Naive thymus-derived CD4-positive, alpha-beta T cell (primary cell): ENCODE measurements at regions not wholly inside any gene's neighbourhood (a gene's known extent, or its start where the extent isn't known, plus 50 kb on each side); places are given as distances from the start of the nearest gene placed in this dataset.
"Not testable (repeated sequence)": the region's sequence is repeated elsewhere in the genome, so short reads cannot be mapped to it uniquely, and the experiment has no call there.

Experiments used
- ATAC-seq: fragments of 150-1000 bp; cut with Tn5 transposase; 2 replicates; pipeline ENCODE4 v1.10.0; 2021; ENCODE audit warnings: mild to moderate bottlenecking, moderate library complexity
- CTCF ChIA-PET: fragments of 350-600 bp; sonication (Branson Sonifier 250); formaldehyde crosslinking; loops from one replicate; lab custom pipeline; 2021; ENCODE audit warnings: antibody characterized with exemption; lab: Charles Lee
- POLR2A ChIA-PET: fragments of 350-600 bp; sonication (Branson Sonifier 250); formaldehyde crosslinking; loops from one replicate; lab custom pipeline; 2021; ENCODE audit warnings: antibody characterized with exemption, inconsistent platforms; lab: Charles Lee
- DNase-seq, 9 donors: peaks; one replicate each; pipeline versions ENCODE4 v3.0.0 to v3.0.0-alpha.2; 2020 to 2022; ENCODE audit warnings: mixed read lengths in 1 of 9
- H3K27ac ChIP-seq: one replicate; pipeline ENCODE4 v1.7.0; 2013; ENCODE audit warnings: mild to moderate bottlenecking, low read depth, low read length, moderate library complexity
- H3K27me3 ChIP-seq, 2 donors: one replicate each; pipeline ENCODE4 v1.7.0; 2013; ENCODE audit warnings: low read length in 2 of 2, mild to moderate bottlenecking in 2 of 2, moderate library complexity in 2 of 2; ENCODE audit not compliant: control insufficient read depth in 2 of 2, insufficient read depth in 2 of 2
- H3K36me3 ChIP-seq, 3 experiments: 1 replicate in 2 of 3; 2 replicates in 1 of 3; pipeline ENCODE4 v1.7.0; 2013; ENCODE audit warnings: low read length in 3 of 3, mild to moderate bottlenecking in 3 of 3, moderate library complexity in 1 of 3; ENCODE audit not compliant: insufficient read depth in 3 of 3, control insufficient read depth in 2 of 3
- H3K4me1 ChIP-seq, 2 donors: one replicate each; pipeline ENCODE4 v1.7.0; 2013; ENCODE audit warnings: low read length in 2 of 2, mild to moderate bottlenecking in 2 of 2, moderate library complexity in 1 of 2; ENCODE audit not compliant: control insufficient read depth in 2 of 2, insufficient read depth in 2 of 2
- H3K4me3 ChIP-seq: 2 replicates; pipeline ENCODE4 v1.7.0; 2013; ENCODE audit warnings: mild to moderate bottlenecking, low read length
- H3K9me3 ChIP-seq, 3 experiments: 1 replicate in 2 of 3; 2 replicates in 1 of 3; pipeline ENCODE4 v1.7.0; 2013; ENCODE audit warnings: low read length in 3 of 3; ENCODE audit not compliant: control insufficient read depth in 2 of 3
- H3K27ac Mint-ChIP-seq, 9 donors: one replicate each; pipeline ENCODE4 v1.8.0; 2020 to 2022; ENCODE audit warnings: mixed read lengths in 9 of 9, mild to moderate bottlenecking in 8 of 9, moderate library complexity in 5 of 9, inconsistent platforms in 2 of 9
- H3K27me3 Mint-ChIP-seq, 5 donors: one replicate each; pipeline ENCODE4 v1.8.0; 2021 to 2022; ENCODE audit warnings: mixed read lengths in 5 of 5, mild to moderate bottlenecking in 1 of 5
- H3K36me3 Mint-ChIP-seq, 5 donors: one replicate each; pipeline ENCODE4 v1.8.0; 2020 to 2022; ENCODE audit warnings: mixed read lengths in 5 of 5, mild to moderate bottlenecking in 3 of 5, inconsistent platforms in 1 of 5
- H3K4me1 Mint-ChIP-seq, 7 donors: one replicate each; pipeline ENCODE4 v1.8.0; 2020 to 2022; ENCODE audit warnings: mixed read lengths in 7 of 7, mild to moderate bottlenecking in 3 of 7, inconsistent platforms in 1 of 7
- H3K4me3 Mint-ChIP-seq, 10 donors: one replicate each; pipeline ENCODE4 v1.8.0; 2020 to 2022; ENCODE audit warnings: mild to moderate bottlenecking in 10 of 10, mixed read lengths in 10 of 10, moderate library complexity in 6 of 10, inconsistent platforms in 2 of 10
- H3K9me3 Mint-ChIP-seq, 11 donors: one replicate each; pipeline ENCODE4 v1.8.0; 2020 to 2022; ENCODE audit warnings: mixed read lengths in 11 of 11, mild to moderate bottlenecking in 4 of 11, inconsistent platforms in 1 of 11, moderate library complexity in 1 of 11
- intact Hi-C, 2 donors: fragments of 100-400 bp; cut with micrococcal nuclease; formaldehyde crosslinking; loops; one replicate each; pipeline ENCODE4 v1.15.1; 2023

- H3K27ac Mint-ChIP-seq: no peak overlapping the region
- POLR2A ChIA-PET: no interaction called here
- H3K36me3 Mint-ChIP-seq: no peaks in the 10 kb centered on the region
- H3K27ac ChIP-seq: no peak overlapping the region
- intact Hi-C loops: no loop called here
- peaks cover 0 to 5% (median 0%) of the 10 kb centered on the region in 11 donors for H3K9me3 Mint-ChIP-seq
- ATAC-seq: no peak
- H3K4me3 ChIP-seq: no peak overlapping the region
- H3K27me3 ChIP-seq: no peaks in the 10 kb centered on the region
- CTCF ChIA-PET: no interaction called here
- no peaks in the 10 kb centered on the region for H3K4me1 Mint-ChIP-seq
- H3K9me3 ChIP-seq: no peaks in the 10 kb centered on the region
- no peaks in the 10 kb centered on the region for H3K4me1 ChIP-seq
- no peak for DNase-seq
- H3K36me3 ChIP-seq: no peaks in the 10 kb centered on the region
- H3K27me3 Mint-ChIP-seq: no peaks in the 10 kb centered on the region
- no peak overlapping the region for H3K4me3 Mint-ChIP-seq
These were observed 952.8 kb upstream of the EDIL3 start for GRCh38 chr5:85337435-85337834.

DNA sequence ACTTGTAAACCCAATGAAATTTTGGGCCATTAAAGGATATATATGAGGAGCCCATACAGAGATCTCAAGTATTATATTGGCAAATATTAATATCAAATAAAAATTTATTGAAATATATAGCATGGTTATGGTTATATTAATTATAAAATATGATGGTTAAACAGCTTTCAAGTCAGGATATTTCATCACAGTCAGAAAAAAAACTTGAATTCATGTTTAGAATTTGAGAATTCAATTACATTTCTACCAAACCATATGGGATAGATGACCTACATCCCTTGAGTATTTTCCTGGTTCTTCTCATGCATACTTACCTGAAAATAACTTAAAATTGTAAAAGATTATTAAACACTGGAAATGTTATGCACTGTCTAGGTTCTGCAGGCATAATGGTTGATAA is 956.1 kb upstream of the EDIL3 start:
- Histone ChIP-seq H3K9me3 (no peaks in the 10 kb centered on the region), H3K36me3 (no peaks in the 10 kb centered on the region), H3K4me1 (no peaks in the 10 kb centered on the region), H3K4me3 (no peak overlapping the region), H3K27ac (no peak overlapping the region), H3K27me3 (no peaks in the 10 kb centered on the region)
- Mint-ChIP-seq H3K36me3 (no peaks in the 10 kb centered on the region), H3K27ac (no peak overlapping the region), H3K27me3 (no peaks in the 10 kb centered on the region), H3K9me3 (peaks cover 0 to 11% (median 4%) of the 10 kb centered on the region in 11 donors), H3K4me3 (no peak overlapping the region), H3K4me1 (no peaks in the 10 kb centered on the region)
- intact Hi-C loops: no loop called here
- ChIA-PET POLR2A (no interaction called here), CTCF (no interaction called here)
- ATAC-seq (no peak), DNase-seq (no peak)

DNA sequence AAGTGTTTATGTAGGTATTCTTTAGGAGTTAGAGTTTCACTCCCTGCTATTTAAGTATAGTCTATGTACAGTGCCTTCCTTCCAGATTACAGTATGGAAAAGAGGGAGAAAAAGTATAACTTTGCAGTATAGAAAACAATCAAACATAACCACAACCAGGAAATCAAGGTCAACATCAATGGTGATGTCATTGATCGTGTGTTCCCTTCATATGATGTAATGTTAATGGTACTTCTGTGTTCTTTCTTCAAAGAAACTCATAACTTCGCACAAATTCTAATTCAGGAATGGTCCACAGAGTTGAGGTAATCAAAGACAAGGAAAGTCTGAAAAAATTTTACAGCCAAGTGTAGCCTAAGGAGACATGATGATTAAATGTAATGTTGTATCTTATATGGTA is 961.1 kb upstream of the EDIL3 start:
- H3K4me1 Mint-ChIP-seq: no peaks in the 10 kb centered on the region
- no peak overlapping the region for H3K27ac ChIP-seq
- H3K27me3 Mint-ChIP-seq: no peaks in the 10 kb centered on the region
- POLR2A ChIA-PET: no interaction called here
- H3K36me3 Mint-ChIP-seq: no peaks in the 10 kb centered on the region
- CTCF ChIA-PET: no interaction called here
- no peaks in the 10 kb centered on the region for H3K36me3 ChIP-seq
- no peak overlapping the region for H3K4me3 Mint-ChIP-seq
- no peak for DNase-seq
- peaks cover 0 to 18% (median 3%) of the 10 kb centered on the region in 11 donors for H3K9me3 Mint-ChIP-seq
- no peak overlapping the region for H3K27ac Mint-ChIP-seq
- no peaks in the 10 kb centered on the region for H3K27me3 ChIP-seq
- H3K9me3 ChIP-seq: no peaks in the 10 kb centered on the region
- no peak for ATAC-seq
- H3K4me1 ChIP-seq: no peaks in the 10 kb centered on the region
- no peak overlapping the region for H3K4me3 ChIP-seq
- intact Hi-C loops: no loop called here

- CTCF ChIA-PET: no interaction called here
- ATAC-seq (no peak), DNase-seq (no peak)
- Histone ChIP-seq H3K36me3 (no peaks in the 10 kb centered on the region), H3K9me3 (no peaks in the 10 kb centered on the region), H3K27ac (no peak overlapping the region), H3K27me3 (no peaks in the 10 kb centered on the region), H3K4me3 (no peak overlapping the region), H3K4me1 (no peaks in the 10 kb centered on the region)
- no peaks in the 10 kb centered on the region for H3K4me1 Mint-ChIP-seq
- H3K9me3 Mint-ChIP-seq: peaks cover 0 to 6% (median 0%) of the 10 kb centered on the region in 11 donors
- POLR2A ChIA-PET: no interaction called here
- H3K27ac Mint-ChIP-seq: no peak overlapping the region
- no peaks in the 10 kb centered on the region for H3K36me3 Mint-ChIP-seq
- intact Hi-C loops: no loop called here
- no peaks in the 10 kb centered on the region for H3K27me3 Mint-ChIP-seq
- no peak overlapping the region for H3K4me3 Mint-ChIP-seq
These were observed 972.6 kb upstream of the EDIL3 start for GRCh38 chr5:85357309-85357708.

DNA sequence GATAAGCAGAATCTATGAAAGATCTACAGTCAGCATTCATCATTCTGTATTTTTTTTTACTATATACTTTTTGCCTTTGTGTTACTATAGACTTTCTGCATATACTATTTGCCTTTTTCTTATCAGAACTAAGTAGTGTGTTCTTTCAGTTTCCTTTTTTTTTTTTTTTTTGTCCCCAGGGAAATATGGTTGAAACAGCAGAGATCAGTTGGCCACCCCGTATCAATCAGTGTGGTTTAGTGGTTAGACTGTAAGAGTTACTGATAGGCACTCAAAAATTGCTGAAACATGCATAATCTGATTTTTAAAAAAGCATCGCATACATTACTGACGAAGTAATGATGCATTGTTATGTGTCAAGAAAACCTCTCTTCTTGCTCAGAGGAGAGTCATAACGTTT is 990.8 kb upstream of the EDIL3 start:
- H3K36me3 ChIP-seq: no peaks in the 10 kb centered on the region
- ATAC-seq (no peak), DNase-seq (no peak)
- POLR2A ChIA-PET: no interaction called here
- no peak overlapping the region for H3K4me3 ChIP-seq
- intact Hi-C loops: no loop called here
- H3K27me3 ChIP-seq: no peaks in the 10 kb centered on the region
- Mint-ChIP-seq H3K27me3 (no peaks in the 10 kb centered on the region), H3K4me1 (no peaks in the 10 kb centered on the region), H3K9me3 (peaks cover 0 to 2% (median 0%) of the 10 kb centered on the region in 11 donors), H3K36me3 (no peaks in the 10 kb centered on the region), H3K4me3 (no peak overlapping the region), H3K27ac (no peak overlapping the region)
- no peaks in the 10 kb centered on the region for H3K9me3 ChIP-seq
- CTCF ChIA-PET: no interaction called here
- H3K27ac ChIP-seq: no peak overlapping the region
- H3K4me1 ChIP-seq: no peaks in the 10 kb centered on the region

DNA sequence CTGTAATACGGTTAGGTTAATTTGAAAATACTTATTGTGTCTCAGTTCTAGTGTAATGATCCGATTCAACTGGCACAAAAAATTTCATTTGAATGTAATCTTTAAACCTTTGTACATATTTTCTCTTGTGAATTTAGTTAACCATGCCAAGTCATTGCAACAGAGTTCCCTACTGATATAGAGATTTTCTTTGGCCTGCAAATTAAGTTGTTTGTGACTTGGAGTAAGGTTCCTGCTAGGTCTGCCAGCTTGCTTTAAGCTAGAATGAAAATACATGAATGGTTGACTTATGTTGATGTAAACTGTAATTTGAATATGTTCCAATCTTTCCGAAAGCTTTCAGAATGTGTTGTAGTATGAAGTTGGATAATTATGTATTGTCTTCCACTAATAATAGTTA is 1004.1 kb upstream of the EDIL3 start:
- CTCF ChIA-PET: no interaction called here
- no peaks in the 10 kb centered on the region for H3K27me3 ChIP-seq
- Mint-ChIP-seq H3K36me3 (no peaks in the 10 kb centered on the region), H3K4me1 (no peaks in the 10 kb centered on the region), H3K27ac (no peak overlapping the region), H3K9me3 (peaks cover 0 to 14% (median 0%) of the 10 kb centered on the region in 11 donors), H3K27me3 (no peaks in the 10 kb centered on the region), H3K4me3 (no peak overlapping the region)
- no peaks in the 10 kb centered on the region for H3K36me3 ChIP-seq
- H3K9me3 ChIP-seq: no peaks in the 10 kb centered on the region
- no peak for DNase-seq
- H3K4me1 ChIP-seq: no peaks in the 10 kb centered on the region
- H3K27ac ChIP-seq: no peak overlapping the region
- POLR2A ChIA-PET: no interaction called here
- no peak for ATAC-seq
- intact Hi-C loops: no loop called here
- no peak overlapping the region for H3K4me3 ChIP-seq

- H3K9me3 Mint-ChIP-seq, POLR2A ChIA-PET, ATAC-seq, H3K4me3 Mint-ChIP-seq, H3K27me3 Mint-ChIP-seq, H3K36me3 Mint-ChIP-seq, intact Hi-C loops, H3K27ac Mint-ChIP-seq, H3K27ac ChIP-seq, H3K36me3 ChIP-seq, H3K27me3 ChIP-seq, DNase-seq, H3K4me3 ChIP-seq, H3K9me3 ChIP-seq, H3K4me1 ChIP-seq, H3K4me1 Mint-ChIP-seq: not testable (repeated sequence)
- CTCF ChIA-PET: interaction anchor here (1.2 kb wide), 1 partner anchor 20 kb away, joined by 3 read pairs; no protein-coding TSS in a partner anchor
These were observed 1007.6 kb upstream of the EDIL3 start for GRCh38 chr5:85392309-85392708.
